ENCODE measurements at regions not wholly inside any gene's neighbourhood (a gene's known extent, or its start where the extent isn't known, plus 50 kb on each side); places are given as distances from the start of the nearest gene placed in this dataset.

- TF ChIP-seq, protein P1, sequence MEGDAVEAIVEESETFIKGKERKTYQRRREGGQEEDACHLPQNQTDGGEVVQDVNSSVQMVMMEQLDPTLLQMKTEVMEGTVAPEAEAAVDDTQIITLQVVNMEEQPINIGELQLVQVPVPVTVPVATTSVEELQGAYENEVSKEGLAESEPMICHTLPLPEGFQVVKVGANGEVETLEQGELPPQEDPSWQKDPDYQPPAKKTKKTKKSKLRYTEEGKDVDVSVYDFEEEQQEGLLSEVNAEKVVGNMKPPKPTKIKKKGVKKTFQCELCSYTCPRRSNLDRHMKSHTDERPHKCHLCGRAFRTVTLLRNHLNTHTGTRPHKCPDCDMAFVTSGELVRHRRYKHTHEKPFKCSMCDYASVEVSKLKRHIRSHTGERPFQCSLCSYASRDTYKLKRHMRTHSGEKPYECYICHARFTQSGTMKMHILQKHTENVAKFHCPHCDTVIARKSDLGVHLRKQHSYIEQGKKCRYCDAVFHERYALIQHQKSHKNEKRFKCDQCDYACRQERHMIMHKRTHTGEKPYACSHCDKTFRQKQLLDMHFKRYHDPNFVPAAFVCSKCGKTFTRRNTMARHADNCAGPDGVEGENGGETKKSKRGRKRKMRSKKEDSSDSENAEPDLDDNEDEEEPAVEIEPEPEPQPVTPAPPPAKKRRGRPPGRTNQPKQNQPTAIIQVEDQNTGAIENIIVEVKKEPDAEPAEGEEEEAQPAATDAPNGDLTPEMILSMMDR (IDR thresholded peaks at IDR 0.05; ENCODE audit: low read depth, low read length): no peak
- no peak for TF ChIP-seq EZH2phosphoT487 (IDR thresholded peaks at IDR 0.05; ENCODE audit: low read depth)
These were observed 118.6 kb downstream of the ZMAT1 start for GRCh38 chrX:101813200-101813599.
